ENCODE measurements at regions not wholly inside any gene's neighbourhood (a gene's known extent, or its start where the extent isn't known, plus 50 kb on each side); places are given as distances from the start of the nearest gene placed in this dataset.

DNA sequence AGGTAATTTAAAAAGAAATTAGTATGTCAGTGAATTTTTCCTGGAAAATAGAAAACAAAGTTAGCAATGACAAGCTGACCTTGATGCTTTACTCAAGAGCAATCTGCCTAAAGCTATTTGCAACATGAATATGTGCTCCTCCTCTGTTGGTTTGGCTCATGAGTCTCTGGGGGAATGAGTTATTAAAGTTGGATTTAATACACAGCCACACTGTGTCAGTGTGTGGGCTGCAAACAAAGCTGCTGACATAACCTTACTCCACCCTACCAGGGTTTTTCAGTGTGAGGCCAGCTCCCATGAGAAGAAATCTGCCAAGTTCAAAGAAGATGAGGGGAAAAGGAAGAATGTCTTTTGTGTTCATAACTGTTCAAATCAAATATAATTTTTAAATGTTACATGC, 280.5 kb downstream of the TLL1 start:
- H3K4me3 ChIP-seq (ENCODE audit: low read depth, low read length), result no peak overlapping the region
- in situ Hi-C loops (cut with HindIII; ENCODE audit: low sequenced_read_pairs), result no loop called here
- TF ChIP-seq CTCF (IDR thresholded peaks at IDR 0.05; ENCODE audit: low read depth, low read length, missing control alignments), result no peak
- DNase-seq (ENCODE audit: low read depth), result no peak

DNA sequence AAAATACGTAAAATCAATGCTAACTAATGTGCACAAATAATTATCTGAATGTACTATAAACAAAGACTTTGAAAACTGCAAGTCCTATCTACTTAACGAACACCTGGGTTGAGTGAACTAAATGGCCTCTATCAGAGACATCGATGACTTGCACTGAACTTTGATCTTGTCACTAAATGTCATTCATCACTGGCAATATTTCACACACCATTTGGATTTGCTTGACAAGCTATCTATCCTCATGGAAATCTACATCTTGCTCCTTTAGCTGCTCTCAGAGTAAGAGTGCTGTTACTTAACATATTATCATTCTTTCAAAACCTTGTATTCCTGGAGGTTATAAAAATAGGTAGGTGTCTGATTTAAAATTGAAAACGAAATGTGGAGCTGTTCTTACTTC, 289.3 kb downstream of the TLL1 start:
- no peak for TF ChIP-seq CTCF (IDR thresholded peaks at IDR 0.05; ENCODE audit: low read depth, low read length, missing control alignments)
- in situ Hi-C loops (cut with HindIII; ENCODE audit: low sequenced_read_pairs), result no loop called here
- H3K4me3 ChIP-seq (ENCODE audit: low read depth, low read length), result no peak overlapping the region
- DNase-seq (ENCODE audit: low read depth), result no peak

GRCh38 chr4:166165829-166166420, 292.9 kb downstream of the TLL1 start:
- H3K4me3 ChIP-seq (ENCODE audit: low read depth, low read length), result no peak overlapping the region
- in situ Hi-C loops (cut with HindIII; ENCODE audit: low sequenced_read_pairs), result no loop called here
- peak; percentile 78 for DNase-seq (ENCODE audit: low read depth)

GRCh38 chr4:166169111-166169510, 296.1 kb downstream of the TLL1 start:
- TF ChIP-seq CTCF (IDR thresholded peaks at IDR 0.05; ENCODE audit: low read depth, low read length, missing control alignments), result peak; percentile 41
- H3K4me3 ChIP-seq (ENCODE audit: low read depth, low read length), result no peak overlapping the region
- no peak for DNase-seq (ENCODE audit: low read depth)
- in situ Hi-C loops (cut with HindIII; ENCODE audit: low sequenced_read_pairs), result no loop called here

More at GRCh38 chr4:166165829-166166420, 292.9 kb downstream of the TLL1 start:
- TF ChIP-seq CTCF (IDR thresholded peaks at IDR 0.05; ENCODE audit: low read depth, low read length, missing control alignments), result peak; percentile 64

- DNase-seq (ENCODE audit: low read depth), result no peak
- no peak overlapping the region for H3K4me3 ChIP-seq (ENCODE audit: low read depth, low read length)
- no peak for TF ChIP-seq CTCF (IDR thresholded peaks at IDR 0.05; ENCODE audit: low read depth, low read length, missing control alignments)
- in situ Hi-C loops (cut with HindIII; ENCODE audit: low sequenced_read_pairs), result no loop called here
Observed at GRCh38 chr4:166172619-166173018, 299.6 kb downstream of the TLL1 start.

GRCh38 chr4:166174717-166175490, 301.9 kb downstream of the TLL1 start:
- in situ Hi-C loops (cut with HindIII; ENCODE audit: low sequenced_read_pairs), result no loop called here
- TF ChIP-seq CTCF (IDR thresholded peaks at IDR 0.05; ENCODE audit: low read depth, low read length, missing control alignments), result no peak
- no peak overlapping the region for H3K4me3 ChIP-seq (ENCODE audit: low read depth, low read length)
- DNase-seq (ENCODE audit: low read depth), result no peak

Data from astrocyte of the cerebellum (primary cell).